ENCODE measurements at regions not wholly inside any gene's neighbourhood (a gene's known extent, or its start where the extent isn't known, plus 50 kb on each side); places are given as distances from the start of the nearest gene placed in this dataset.

- CTCF ChIA-PET = interaction anchor here (0.8 kb wide), 1 partner anchor 11 kb away, joined by 3 read pairs; no protein-coding TSS in a partner anchor
- DNase-seq (ENCODE audit: extremely low spot score) = no peak
- TF ChIP-seq CTCF (IDR thresholded peaks at IDR 0.05; ENCODE audit: control extremely low read depth, extremely low read depth, low read depth, missing control alignments) = no peak
- POLR2A ChIA-PET = no interaction called here
Measured at GRCh38 chr4:151530230-151530629, 121.3 kb downstream of the FHIP1A start.

- CTCF ChIA-PET = interaction anchor here (0.8 to 1.9 kb wide), 2 partner anchors 11 kb away, joined by 3 to 12 read pairs; no protein-coding TSS in a partner anchor
- TF ChIP-seq CTCF (IDR thresholded peaks at IDR 0.05; ENCODE audit: control extremely low read depth, extremely low read depth, low read depth, missing control alignments) = no peak
- no peak for DNase-seq (ENCODE audit: extremely low spot score)
- POLR2A ChIA-PET = no interaction called here
Measured at GRCh38 chr4:151530783-151531182, 121.8 kb downstream of the FHIP1A start.

- POLR2A ChIA-PET = no interaction called here
- CTCF ChIA-PET = interaction anchor here (1.1 to 1.9 kb wide), 2 partner anchors 10 to 144 kb away, joined by 3 to 12 read pairs; no protein-coding TSS in a partner anchor
- TF ChIP-seq CTCF (IDR thresholded peaks at IDR 0.05; ENCODE audit: control extremely low read depth, extremely low read depth, low read depth, missing control alignments) = no peak
- no peak for DNase-seq (ENCODE audit: extremely low spot score)
Measured at GRCh38 chr4:151532001-151532708, 123.2 kb downstream of the FHIP1A start.

- ChIA-PET POLR2A (no interaction called here), CTCF (no interaction called here)
- DNase-seq (ENCODE audit: extremely low spot score) = no peak
- TF ChIP-seq CTCF (IDR thresholded peaks at IDR 0.05; ENCODE audit: control extremely low read depth, extremely low read depth, low read depth, missing control alignments) = no peak
Measured at GRCh38 chr4:151534195-151534594, 125.2 kb downstream of the FHIP1A start.

- TF ChIP-seq CTCF (IDR thresholded peaks at IDR 0.05; ENCODE audit: control extremely low read depth, extremely low read depth, low read depth, missing control alignments) = no peak
- DNase-seq (ENCODE audit: extremely low spot score) = no peak
- POLR2A ChIA-PET = no interaction called here
- CTCF ChIA-PET = no interaction called here
Measured at GRCh38 chr4:151535366-151535765, 126.4 kb downstream of the FHIP1A start.

GRCh38 chr4:151537687-151538086 is 128.7 kb downstream of the FHIP1A start:
- ChIA-PET POLR2A (no interaction called here), CTCF (interaction anchor here (1.1 kb wide), 1 partner anchor 15 kb away, joined by 3 read pairs; no protein-coding TSS in a partner anchor)
- DNase-seq (ENCODE audit: extremely low spot score) = no peak
- TF ChIP-seq CTCF (IDR thresholded peaks at IDR 0.05; ENCODE audit: control extremely low read depth, extremely low read depth, low read depth, missing control alignments) = no peak
